ENCODE measurements at regions not wholly inside any gene's neighbourhood (a gene's known extent, or its start where the extent isn't known, plus 50 kb on each side); places are given as distances from the start of the nearest gene placed in this dataset.
"Not testable (repeated sequence)": the region's sequence is repeated elsewhere in the genome, so short reads cannot be mapped to it uniquely, and the experiment has no call there.

DNA sequence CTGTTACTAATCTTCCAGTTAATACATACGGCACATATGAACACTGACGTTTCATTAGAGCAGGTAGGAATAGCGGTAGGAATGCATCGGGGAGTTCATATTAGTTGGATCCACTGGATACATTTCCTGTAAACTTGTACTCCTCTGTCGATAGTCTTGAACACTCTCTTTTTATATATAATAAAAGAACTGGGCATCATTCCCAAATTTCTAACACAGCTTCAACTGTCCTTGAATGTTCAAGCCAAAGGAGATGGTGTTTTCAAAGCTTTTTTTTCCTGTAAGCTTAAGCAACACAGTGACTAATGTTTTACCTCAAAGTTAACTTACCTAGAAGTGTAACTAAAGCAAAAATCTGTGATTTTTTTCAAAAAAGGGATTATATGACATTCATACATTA lies 195.3 kb downstream of the UTRN start:
- Histone ChIP-seq H2AFZ (ENCODE audit: low read depth, low read length) (no peak overlapping the region), H3K36me3 (ENCODE audit: insufficient read depth, low read length) (peaks cover 15% of the 10 kb centered on the region), H3K4me3 (ENCODE audit: low read length) (no peak overlapping the region), H3K27me3 (ENCODE audit: insufficient read depth, low read length) (no peaks in the 10 kb centered on the region), H3K4me1 (ENCODE audit: insufficient read depth, low read length) (no peaks in the 10 kb centered on the region), H3K9me3 (ENCODE audit: low read length) (no peaks in the 10 kb centered on the region)

DNA sequence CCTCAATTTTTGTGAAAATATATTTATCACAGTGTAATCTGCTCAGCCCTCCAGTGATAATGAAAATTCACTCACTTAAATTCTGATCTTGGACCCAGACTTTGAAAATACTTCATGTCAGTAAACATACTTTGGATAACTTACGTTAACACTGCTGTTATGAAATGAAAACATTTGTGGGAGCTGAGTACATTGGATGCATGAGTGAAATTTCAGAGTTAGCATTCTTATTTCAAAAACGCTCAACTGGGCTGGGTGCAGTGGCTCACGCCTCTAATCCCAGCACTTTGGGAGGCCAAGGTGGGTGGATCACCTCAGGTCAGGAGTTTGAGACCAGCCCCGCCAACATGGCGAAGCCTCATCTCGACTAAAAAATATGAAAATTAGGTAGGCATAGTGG lies 196.4 kb downstream of the UTRN start:
- Histone ChIP-seq H3K36me3 (ENCODE audit: insufficient read depth, low read length) (peaks cover 20% of the 10 kb centered on the region), H3K4me1 (ENCODE audit: insufficient read depth, low read length) (no peaks in the 10 kb centered on the region)

DNA sequence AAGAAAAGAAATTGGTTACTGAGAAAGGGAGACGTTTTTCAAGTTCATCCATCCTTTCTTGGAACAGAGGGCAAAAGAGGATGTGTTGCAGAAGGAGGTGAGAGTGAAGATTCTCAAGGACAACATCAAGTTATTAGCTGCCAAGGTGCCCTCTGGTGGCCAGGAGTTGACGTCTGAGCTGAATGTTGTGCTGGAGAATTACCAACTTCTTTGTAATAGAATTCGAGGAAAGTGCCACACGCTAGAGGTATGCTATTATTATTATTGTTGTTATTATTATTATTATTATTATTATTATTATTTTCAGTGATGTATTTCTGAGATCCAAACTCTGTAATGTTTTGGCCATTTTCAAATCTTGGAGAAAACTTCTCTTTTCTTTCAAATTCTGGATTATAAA lies 197.0 kb downstream of the UTRN start:
- H3K4me1 ChIP-seq (ENCODE audit: insufficient read depth, low read length), result no peaks in the 10 kb centered on the region

More for the DNA sequence above, 196.4 kb downstream of the UTRN start:
- H3K4me3 ChIP-seq (ENCODE audit: low read length), result no peak overlapping the region
- no peaks in the 10 kb centered on the region for H3K27me3 ChIP-seq (ENCODE audit: insufficient read depth, low read length)
- no peak overlapping the region for H2AFZ ChIP-seq (ENCODE audit: low read depth, low read length)
- no peaks in the 10 kb centered on the region for H3K9me3 ChIP-seq (ENCODE audit: low read length)

DNA sequence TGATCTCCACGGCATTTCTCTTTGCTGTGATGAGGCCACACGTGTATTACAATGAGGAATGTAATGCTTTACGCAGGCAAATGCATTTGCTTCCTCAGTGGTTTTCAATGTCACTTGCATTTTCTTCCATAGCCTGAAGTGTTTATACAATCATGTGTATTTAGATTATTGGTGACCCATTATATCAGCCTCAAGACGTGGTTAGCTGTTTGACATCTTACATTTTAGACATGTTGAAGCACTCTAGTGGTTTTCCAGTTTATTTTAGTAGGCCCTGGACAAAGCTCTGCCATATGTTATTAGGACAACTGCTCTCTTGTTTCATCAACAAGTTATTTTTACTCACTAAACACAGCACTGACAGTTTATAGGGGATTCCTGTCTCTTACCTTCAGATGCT lies 200.4 kb downstream of the UTRN start:
- H3K36me3 ChIP-seq (ENCODE audit: insufficient read depth, low read length), result peaks cover 36% of the 10 kb centered on the region

More for the DNA sequence above, 197.0 kb downstream of the UTRN start:
- H3K36me3 ChIP-seq (ENCODE audit: insufficient read depth, low read length), result peaks cover 22% of the 10 kb centered on the region
- H2AFZ ChIP-seq (ENCODE audit: low read depth, low read length), result no peak overlapping the region
- H3K9me3 ChIP-seq (ENCODE audit: low read length), result no peaks in the 10 kb centered on the region
- no peaks in the 10 kb centered on the region for H3K27me3 ChIP-seq (ENCODE audit: insufficient read depth, low read length)
- H3K4me3 ChIP-seq (ENCODE audit: low read length), result no peak overlapping the region

DNA sequence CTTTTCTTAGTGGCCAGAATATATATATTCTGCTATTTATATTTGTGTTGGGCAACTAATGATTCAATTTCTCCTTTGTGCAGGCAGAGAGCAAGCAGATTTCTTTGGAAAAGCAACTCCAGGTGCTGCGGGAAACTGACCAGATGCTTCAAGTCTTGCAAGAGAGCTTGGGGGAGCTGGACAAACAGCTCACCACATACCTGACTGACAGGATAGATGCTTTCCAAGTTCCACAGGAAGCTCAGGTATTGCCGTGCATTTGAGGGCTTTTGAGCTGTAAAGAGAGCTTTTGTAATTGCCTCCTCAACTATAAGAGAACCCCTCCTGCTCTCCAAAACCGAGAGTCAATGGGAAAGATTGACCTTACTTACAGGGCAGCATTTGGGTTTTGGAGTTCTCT lies 203.5 kb downstream of the UTRN start:
- no peaks in the 10 kb centered on the region for H3K27me3 ChIP-seq (ENCODE audit: insufficient read depth, low read length)
- peaks cover 2% of the 10 kb centered on the region for H3K9me3 ChIP-seq (ENCODE audit: low read length)
- H3K4me1 ChIP-seq (ENCODE audit: insufficient read depth, low read length), result no peaks in the 10 kb centered on the region
- H3K36me3 ChIP-seq (ENCODE audit: insufficient read depth, low read length), result peaks cover 54% of the 10 kb centered on the region
- no peak overlapping the region for H2AFZ ChIP-seq (ENCODE audit: low read depth, low read length)
- no peak overlapping the region for H3K4me3 ChIP-seq (ENCODE audit: low read length)

More for the DNA sequence above, 200.4 kb downstream of the UTRN start:
- no peaks in the 10 kb centered on the region for H3K4me1 ChIP-seq (ENCODE audit: insufficient read depth, low read length)
- H3K4me3 ChIP-seq (ENCODE audit: low read length), result no peak overlapping the region
- no peaks in the 10 kb centered on the region for H3K27me3 ChIP-seq (ENCODE audit: insufficient read depth, low read length)
- H2AFZ ChIP-seq (ENCODE audit: low read depth, low read length), result no peak overlapping the region
- H3K9me3 ChIP-seq (ENCODE audit: low read length), result no peaks in the 10 kb centered on the region

DNA sequence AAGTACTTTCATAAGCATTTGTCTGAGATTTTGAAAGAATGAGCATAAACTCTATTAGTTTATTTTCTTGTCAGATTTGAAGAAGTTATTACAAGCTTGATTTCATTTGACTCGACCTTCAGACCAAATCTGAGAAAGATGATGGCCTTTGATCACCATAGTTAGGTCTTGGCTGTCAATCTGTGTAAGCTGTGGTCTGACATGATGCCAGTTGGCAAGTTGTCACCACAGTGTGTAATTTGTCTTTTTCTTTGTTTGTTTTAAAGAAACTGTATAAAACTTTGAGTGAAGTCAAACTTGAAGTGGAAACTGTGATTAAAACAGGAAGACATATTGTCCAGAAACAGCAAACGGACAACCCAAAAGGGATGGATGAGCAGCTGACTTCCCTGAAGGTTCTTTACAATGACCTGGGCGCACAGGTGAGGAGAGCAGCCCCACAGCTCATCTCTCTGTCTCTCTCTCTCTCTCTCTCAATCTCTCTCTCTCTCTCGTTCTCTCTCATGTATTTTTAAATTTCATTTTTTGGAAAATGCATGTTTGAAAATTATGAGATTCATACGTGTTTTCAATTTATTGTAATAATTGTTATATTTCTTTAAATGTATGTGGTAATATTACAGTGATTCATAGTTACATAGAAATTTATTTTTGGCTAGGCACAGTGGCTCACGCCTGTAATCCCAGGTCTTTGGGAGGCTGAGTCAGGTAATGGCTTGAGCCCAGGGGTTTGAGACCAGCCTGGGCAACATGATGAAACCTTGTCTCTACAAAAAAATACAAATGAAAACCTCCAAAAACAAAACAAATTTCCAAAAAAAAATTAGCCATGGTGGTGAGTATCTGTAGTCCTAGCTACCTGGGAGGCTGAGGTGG lies 208.1 kb downstream of the UTRN start:
- H3K27me3 ChIP-seq (ENCODE audit: insufficient read depth, low read length), result no peaks in the 10 kb centered on the region
- H3K36me3 ChIP-seq (ENCODE audit: insufficient read depth, low read length), result peaks cover 41% of the 10 kb centered on the region
- no peaks in the 10 kb centered on the region for H3K4me1 ChIP-seq (ENCODE audit: insufficient read depth, low read length)
- H2AFZ ChIP-seq (ENCODE audit: low read depth, low read length), result no peak overlapping the region
- H3K4me3 ChIP-seq (ENCODE audit: low read length), result no peak overlapping the region
- peaks cover 2% of the 10 kb centered on the region for H3K9me3 ChIP-seq (ENCODE audit: low read length)

DNA sequence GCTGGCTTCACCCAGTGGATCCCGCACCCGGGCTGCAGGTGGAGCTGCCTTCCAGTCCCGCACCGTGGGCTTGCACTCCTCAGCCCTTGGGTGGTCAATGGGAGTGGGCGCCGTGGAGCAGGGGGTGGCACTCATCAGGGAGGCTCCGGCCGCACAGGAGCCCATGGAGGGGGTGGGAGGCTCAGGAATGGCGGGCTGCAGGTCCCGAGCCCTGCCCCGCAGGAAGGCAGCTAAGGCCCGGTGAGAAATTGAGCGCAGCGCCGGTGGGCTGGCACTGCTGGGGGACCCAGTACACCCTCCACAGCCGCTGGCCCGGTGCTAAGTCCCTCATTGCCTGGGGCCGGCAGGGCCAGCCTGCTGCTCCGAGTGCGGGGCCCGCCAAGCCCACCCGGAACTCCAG lies 209.9 kb downstream of the UTRN start:
- peaks cover 32% of the 10 kb centered on the region for H3K36me3 ChIP-seq (ENCODE audit: insufficient read depth, low read length)
- H3K9me3 ChIP-seq (ENCODE audit: low read length); H3K4me1 ChIP-seq (ENCODE audit: insufficient read depth, low read length); H2AFZ ChIP-seq (ENCODE audit: low read depth, low read length); H3K4me3 ChIP-seq (ENCODE audit: low read length); H3K27me3 ChIP-seq (ENCODE audit: insufficient read depth, low read length): not testable (repeated sequence)

DNA sequence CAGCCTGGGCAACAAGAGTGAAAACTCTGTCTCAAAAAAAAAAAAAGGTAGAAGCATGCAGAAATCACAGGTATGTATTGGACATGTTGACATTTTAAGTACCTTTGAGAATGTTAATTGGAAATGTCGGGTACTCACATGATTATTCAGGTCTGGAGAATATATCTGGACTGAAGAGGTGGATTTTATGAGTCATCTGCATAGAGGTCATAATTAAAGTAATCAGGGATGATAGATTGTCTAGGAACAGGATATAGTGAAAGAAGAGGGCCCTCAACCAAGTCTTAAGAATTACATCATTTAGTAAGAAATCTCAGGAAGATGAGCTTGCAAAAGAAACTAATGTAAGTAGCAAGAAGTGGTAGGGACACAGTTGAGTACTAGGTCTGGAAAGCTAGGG lies 212.5 kb downstream of the UTRN start:
- H3K27me3 ChIP-seq (ENCODE audit: insufficient read depth, low read length), result no peaks in the 10 kb centered on the region
- H3K36me3 ChIP-seq (ENCODE audit: insufficient read depth, low read length), result peaks cover 13% of the 10 kb centered on the region
- H2AFZ ChIP-seq (ENCODE audit: low read depth, low read length), result no peak overlapping the region
- no peaks in the 10 kb centered on the region for H3K4me1 ChIP-seq (ENCODE audit: insufficient read depth, low read length)
- no peak overlapping the region for H3K4me3 ChIP-seq (ENCODE audit: low read length)
- H3K9me3 ChIP-seq (ENCODE audit: low read length), result no peaks in the 10 kb centered on the region

DNA sequence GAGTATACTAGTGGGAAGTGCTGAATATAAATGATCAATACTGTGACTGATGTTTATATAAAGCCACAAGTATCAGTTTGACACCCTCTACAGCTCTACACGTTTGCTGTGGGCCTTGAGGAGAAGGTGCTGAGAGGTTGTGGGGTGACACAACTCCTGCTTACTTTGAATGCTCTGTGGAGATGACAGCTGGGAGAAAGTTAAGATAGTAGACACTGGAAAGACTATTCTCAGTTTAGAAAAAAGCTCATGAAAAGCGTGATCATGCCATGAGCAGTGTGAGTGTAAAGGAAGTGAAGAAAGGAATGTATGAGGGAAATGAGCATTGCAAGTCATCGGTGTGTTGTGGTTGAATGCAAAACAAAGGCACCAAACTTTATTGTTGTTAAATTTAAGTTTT lies 215.8 kb downstream of the UTRN start:
- Histone ChIP-seq H2AFZ (ENCODE audit: low read depth, low read length) (no peak overlapping the region), H3K36me3 (ENCODE audit: insufficient read depth, low read length) (peaks cover 7% of the 10 kb centered on the region), H3K9me3 (ENCODE audit: low read length) (peaks cover 2% of the 10 kb centered on the region), H3K4me3 (ENCODE audit: low read length) (no peak overlapping the region), H3K27me3 (ENCODE audit: insufficient read depth, low read length) (no peaks in the 10 kb centered on the region), H3K4me1 (ENCODE audit: insufficient read depth, low read length) (no peaks in the 10 kb centered on the region)

DNA sequence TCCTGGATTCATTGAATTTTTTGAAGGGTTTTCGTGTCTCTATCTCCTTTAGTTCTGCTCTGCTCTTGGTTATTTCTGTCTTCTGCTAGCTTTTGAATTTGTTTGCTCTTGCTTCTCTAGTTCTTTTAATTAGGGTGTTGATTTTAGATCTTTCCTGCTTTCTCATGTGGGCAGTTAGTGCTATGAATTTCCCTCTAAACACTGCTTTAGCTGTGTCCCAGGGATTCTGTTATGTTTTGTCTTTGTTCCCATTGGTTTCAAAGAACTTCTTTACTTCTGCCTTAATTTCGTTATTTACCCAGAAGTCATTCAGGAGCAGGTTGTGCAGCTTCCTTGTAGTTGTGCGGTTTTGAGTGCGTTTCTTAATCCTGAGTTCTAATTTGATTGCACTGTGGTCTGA lies 220.1 kb downstream of the UTRN start:
- not testable (repeated sequence) for H3K4me3 ChIP-seq (ENCODE audit: low read length); H3K4me1 ChIP-seq (ENCODE audit: insufficient read depth, low read length); H3K27me3 ChIP-seq (ENCODE audit: insufficient read depth, low read length); H3K9me3 ChIP-seq (ENCODE audit: low read length); H2AFZ ChIP-seq (ENCODE audit: low read depth, low read length); H3K36me3 ChIP-seq (ENCODE audit: insufficient read depth, low read length)

DNA sequence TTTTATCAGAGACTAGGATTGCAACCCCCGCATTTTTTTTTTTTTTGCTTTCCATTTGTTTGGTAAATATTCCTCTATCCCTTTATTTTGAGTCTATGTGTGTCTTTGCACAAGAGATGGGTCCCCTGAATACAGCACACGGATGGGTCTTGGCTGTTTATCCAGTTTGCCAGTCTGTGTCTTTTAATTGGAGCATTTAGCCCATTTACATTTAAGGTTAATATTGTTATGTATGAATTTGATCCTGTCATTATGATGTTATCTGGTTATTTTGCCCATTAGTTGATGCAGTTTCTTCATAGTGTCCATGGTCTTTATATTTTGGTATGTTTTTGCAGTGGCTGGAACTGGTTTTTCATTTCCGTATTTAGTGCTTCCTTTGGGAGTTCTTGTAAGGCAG lies 220.9 kb downstream of the UTRN start:
- H3K4me1 ChIP-seq (ENCODE audit: insufficient read depth, low read length); H3K27me3 ChIP-seq (ENCODE audit: insufficient read depth, low read length); H3K9me3 ChIP-seq (ENCODE audit: low read length); H3K36me3 ChIP-seq (ENCODE audit: insufficient read depth, low read length); H3K4me3 ChIP-seq (ENCODE audit: low read length); H2AFZ ChIP-seq (ENCODE audit: low read depth, low read length): not testable (repeated sequence)

DNA sequence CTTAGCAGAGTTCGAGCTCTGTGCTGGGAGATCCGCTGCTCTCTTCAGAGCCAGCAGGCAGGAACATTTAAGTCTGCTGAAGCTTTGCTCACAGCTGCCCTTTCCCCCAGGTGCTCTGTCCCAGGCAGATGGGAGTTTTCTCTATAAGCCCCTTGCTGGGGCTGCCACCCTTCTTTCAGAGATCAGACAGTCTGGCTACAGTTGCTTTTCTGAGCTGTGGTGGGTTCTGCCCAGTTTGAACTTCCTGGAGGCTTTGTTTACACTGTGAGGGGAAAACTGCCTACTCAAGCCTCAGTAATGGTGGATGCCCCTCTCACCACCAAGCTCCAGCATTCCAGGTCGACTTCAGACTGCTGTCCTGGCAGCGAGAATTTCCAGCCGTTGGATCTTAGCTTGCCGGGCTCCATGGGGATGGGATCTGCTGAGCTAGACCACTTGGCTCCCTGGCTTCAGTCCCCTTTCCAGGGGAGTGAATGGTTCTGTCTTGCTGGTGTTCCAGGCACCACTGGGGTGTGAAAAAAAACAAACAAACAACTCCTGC lies 222.7 kb downstream of the UTRN start:
- H2AFZ ChIP-seq (ENCODE audit: low read depth, low read length); H3K27me3 ChIP-seq (ENCODE audit: insufficient read depth, low read length); H3K4me3 ChIP-seq (ENCODE audit: low read length); H3K9me3 ChIP-seq (ENCODE audit: low read length); H3K36me3 ChIP-seq (ENCODE audit: insufficient read depth, low read length); H3K4me1 ChIP-seq (ENCODE audit: insufficient read depth, low read length): not testable (repeated sequence)

DNA sequence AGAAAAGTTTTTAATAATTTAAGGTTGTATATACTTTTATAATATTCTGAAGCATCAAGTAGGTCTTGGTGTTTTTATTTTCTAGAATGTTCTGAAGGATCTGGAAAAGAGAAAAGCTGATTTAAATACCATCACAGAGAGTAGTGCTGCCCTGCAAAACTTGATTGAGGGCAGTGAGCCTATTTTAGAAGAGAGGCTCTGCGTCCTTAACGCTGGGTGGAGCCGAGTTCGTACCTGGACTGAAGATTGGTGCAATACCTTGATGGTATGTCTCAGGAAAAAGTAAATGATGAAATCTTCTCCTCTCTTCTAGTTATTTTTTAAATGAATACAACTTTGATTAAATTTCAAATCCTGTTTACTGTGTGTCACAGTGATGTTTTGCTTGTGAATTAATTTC lies 225.7 kb downstream of the UTRN start:
- no peaks in the 10 kb centered on the region for H3K27me3 ChIP-seq (ENCODE audit: insufficient read depth, low read length)
- H3K9me3 ChIP-seq (ENCODE audit: low read length), result peaks cover 4% of the 10 kb centered on the region
- no peak overlapping the region for H2AFZ ChIP-seq (ENCODE audit: low read depth, low read length)
- peaks cover 16% of the 10 kb centered on the region for H3K36me3 ChIP-seq (ENCODE audit: insufficient read depth, low read length)
- H3K4me3 ChIP-seq (ENCODE audit: low read length), result no peak overlapping the region
- H3K4me1 ChIP-seq (ENCODE audit: insufficient read depth, low read length), result no peaks in the 10 kb centered on the region

DNA sequence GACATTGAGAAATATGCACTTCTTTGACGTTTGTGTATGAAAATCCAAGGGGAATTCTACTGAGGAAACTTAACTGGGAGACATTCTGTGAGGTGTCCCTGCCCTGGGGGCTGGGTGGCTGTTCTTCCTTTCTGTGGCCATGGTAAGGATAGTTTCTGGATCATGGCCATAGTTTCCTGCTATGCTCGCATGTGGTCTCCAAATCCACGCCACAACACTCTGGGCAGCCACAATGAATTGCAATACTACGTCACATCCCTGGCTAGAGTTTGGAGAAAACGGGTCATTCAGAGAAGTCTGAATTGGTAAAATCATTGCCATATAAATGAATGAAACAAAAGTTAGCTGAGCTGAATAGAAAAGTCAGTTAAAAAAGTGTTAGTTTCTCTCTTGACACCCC lies 230.6 kb downstream of the UTRN start:
- peaks cover 28% of the 10 kb centered on the region for H3K36me3 ChIP-seq (ENCODE audit: insufficient read depth, low read length)

More for the DNA sequence above, 230.6 kb downstream of the UTRN start:
- Histone ChIP-seq H3K4me1 (ENCODE audit: insufficient read depth, low read length) (no peaks in the 10 kb centered on the region), H3K27me3 (ENCODE audit: insufficient read depth, low read length) (no peaks in the 10 kb centered on the region), H3K9me3 (ENCODE audit: low read length) (peaks cover 4% of the 10 kb centered on the region), H3K4me3 (ENCODE audit: low read length) (no peak overlapping the region), H2AFZ (ENCODE audit: low read depth, low read length) (no peak overlapping the region)

All from neuron (in vitro differentiated cells).